Neural progenitor cell (in vitro differentiated cells): ENCODE measurements at regions not wholly inside any gene's neighbourhood (a gene's known extent, or its start where the extent isn't known, plus 50 kb on each side); places are given as distances from the start of the nearest gene placed in this dataset.

Experiments
- DNase-seq: peaks from one replicate; pipeline ENCODE4 v3.0.0-alpha.2; 2016; ENCODE audit warnings: low spot score
- H2AFZ ChIP-seq: fragments of 200-600 bp; sonication (generic); replicated peaks from 2 replicates; pipeline ENCODE4 v1.6.1; 2016; ENCODE audit warnings: antibody characterized with exemption
- H3F3A ChIP-seq: fragments of 200-600 bp; sonication (generic); 2 replicates; pipeline ENCODE4 v1.6.1; 2016; ENCODE audit warnings: antibody characterized with exemption, low read depth
- H3K27ac ChIP-seq: fragments of 200-600 bp; sonication (generic); 2 replicates; pipeline ENCODE4 v1.5.1; 2016; ENCODE audit warnings: mild to moderate bottlenecking
- H3K27me3 ChIP-seq: fragments of 200-600 bp; sonication (generic); 2 replicates; pipeline ENCODE4 v1.6.1; 2016; ENCODE audit warnings: mild to moderate bottlenecking, moderate library complexity
- H3K36me3 ChIP-seq: fragments of 200-600 bp; sonication (generic); 2 replicates; pipeline ENCODE4 v1.5.1; 2016
- H3K4me1 ChIP-seq: fragments of 200-600 bp; sonication (generic); 2 replicates; pipeline ENCODE4 v1.6.1; 2016; ENCODE audit warnings: mixed run types
- H3K4me2 ChIP-seq: fragments of 200-600 bp; sonication (generic); 2 replicates; pipeline ENCODE4 v1.6.1; 2016
- H3K4me3 ChIP-seq: fragments of 200-600 bp; sonication (generic); 2 replicates; pipeline ENCODE4 v1.5.1; 2016
- H3K79me2 ChIP-seq: fragments of 200-600 bp; sonication (generic); 2 replicates; pipeline ENCODE4 v1.6.1; 2016; ENCODE audit warnings: low read depth
- H3K9ac ChIP-seq: fragments of 200-600 bp; sonication (generic); 2 replicates; pipeline ENCODE4 v1.6.1; 2016
- H3K9me3 ChIP-seq: fragments of 200-600 bp; sonication (generic); 2 replicates; pipeline ENCODE4 v1.5.1; 2016; ENCODE audit warnings: low read depth
- H4K20me1 ChIP-seq: fragments of 200-600 bp; sonication (generic); 2 replicates; pipeline ENCODE4 v1.6.1; 2016; ENCODE audit warnings: low read depth
- H3K27ac Mint-ChIP-seq: 3 replicates; pipeline ENCODE4 v1.8.0; 2021; ENCODE audit warnings: mixed read lengths
- H3K27me3 Mint-ChIP-seq: 2 replicates; pipeline ENCODE4 v1.8.0; 2022; ENCODE audit warnings: low read depth, mild to moderate bottlenecking, inconsistent platforms, moderate library complexity, mixed read lengths; ENCODE audit not compliant: insufficient read depth
- H3K36me3 Mint-ChIP-seq: 3 replicates; pipeline ENCODE4 v1.8.0; 2021; ENCODE audit warnings: mixed read lengths
- H3K4me1 Mint-ChIP-seq: 3 replicates; pipeline ENCODE4 v1.8.0; 2021; ENCODE audit warnings: mixed read lengths
- H3K4me3 Mint-ChIP-seq: 3 replicates; pipeline ENCODE4 v1.8.0; 2021; ENCODE audit warnings: mild to moderate bottlenecking, moderate library complexity, mixed read lengths
- H3K9me3 Mint-ChIP-seq: 3 replicates; pipeline ENCODE4 v1.8.0; 2020; ENCODE audit warnings: mixed read lengths
- EZH2 ChIP-seq: fragments of 200-600 bp; sonication (generic); IDR thresholded peaks from 2 replicates; pipeline ENCODE4 v1.6.1; 2017; ENCODE audit warnings: antibody characterized with exemption, mild to moderate bottlenecking, moderate library complexity
- EZH2phosphoT487 ChIP-seq: fragments of 200-600 bp; sonication (generic); IDR thresholded peaks from 2 replicates; pipeline ENCODE4 v1.6.1; 2017; ENCODE audit warnings: antibody characterized with exemption
- TF ChIP-seq, protein P1 (sequence below): fragments of 200-600 bp; sonication (generic); IDR thresholded peaks from 2 replicates; pipeline ENCODE4 v1.5.1; 2017; ENCODE audit warnings: antibody characterized with exemption, mild to moderate bottlenecking

DNA sequence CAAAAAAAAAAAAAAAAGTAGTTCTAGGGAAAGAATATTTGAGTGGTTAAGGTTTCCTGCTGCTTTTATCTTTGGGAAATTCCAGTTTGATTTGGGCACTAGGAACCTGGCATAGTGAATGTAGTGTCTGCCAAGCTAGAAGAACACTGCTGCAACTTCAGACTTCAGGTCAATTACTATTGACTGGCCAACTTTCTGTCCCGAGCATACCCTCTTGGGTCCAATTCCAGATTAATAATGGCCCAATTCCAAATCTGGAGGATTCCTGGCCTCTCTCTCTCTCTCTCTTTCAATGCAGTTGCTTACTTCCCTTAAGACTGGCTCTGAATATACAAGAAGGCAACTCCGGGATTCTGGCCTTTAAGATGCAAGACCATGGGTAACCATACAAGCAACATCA lies 74.9 kb downstream of the ANKEF1 start:
- no peak for DNase-seq
- H3K4me3 Mint-ChIP-seq: no peak overlapping the region
- no peak overlapping the region for H2AFZ ChIP-seq
- no peak overlapping the region for H3K27ac Mint-ChIP-seq
- no peaks in the 10 kb centered on the region for H3F3A ChIP-seq
- H3K27me3 Mint-ChIP-seq: no peaks in the 10 kb centered on the region
- no peaks in the 10 kb centered on the region for H3K9me3 ChIP-seq
- peaks cover 3% of the 10 kb centered on the region for H3K4me1 Mint-ChIP-seq
- no peak overlapping the region for H3K4me3 ChIP-seq
- no peaks in the 10 kb centered on the region for H3K79me2 ChIP-seq
- no peaks in the 10 kb centered on the region for H4K20me1 ChIP-seq
- no peak overlapping the region for H3K4me2 ChIP-seq
- no peaks in the 10 kb centered on the region for H3K27me3 ChIP-seq
- no peaks in the 10 kb centered on the region for H3K4me1 ChIP-seq
- H3K36me3 Mint-ChIP-seq: no peaks in the 10 kb centered on the region
- no peak overlapping the region for H3K27ac ChIP-seq
- no peaks in the 10 kb centered on the region for H3K36me3 ChIP-seq
- no peak overlapping the region for H3K9ac ChIP-seq
- H3K9me3 Mint-ChIP-seq: no peaks in the 10 kb centered on the region
- TF ChIP-seq EZH2phosphoT487: no peak

DNA sequence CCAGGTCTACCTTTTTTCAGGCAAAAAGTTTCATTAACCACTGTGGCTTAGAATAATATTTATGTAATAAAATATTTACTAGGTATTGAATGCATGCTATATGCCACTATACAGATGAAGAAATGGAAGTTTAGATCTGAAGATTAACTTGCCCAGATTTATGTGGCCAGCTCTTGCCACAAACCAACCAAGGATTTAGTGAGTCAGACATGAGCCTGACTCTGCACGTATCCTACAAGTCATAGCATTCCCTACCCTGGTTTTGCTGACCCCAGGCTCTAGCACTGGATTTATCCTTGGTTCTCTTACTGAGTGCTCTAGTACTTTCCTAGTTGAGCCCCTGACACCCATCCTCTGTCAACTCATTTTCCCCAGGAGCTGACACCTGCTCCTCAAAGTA lies 75.4 kb downstream of the ANKEF1 start:
- Histone ChIP-seq H3K27me3 (no peaks in the 10 kb centered on the region), H4K20me1 (no peaks in the 10 kb centered on the region), H3K4me2 (no peak overlapping the region), H3K4me1 (no peaks in the 10 kb centered on the region), H3K9me3 (no peaks in the 10 kb centered on the region), H3K27ac (no peak overlapping the region), H3K9ac (no peak overlapping the region), H3F3A (no peaks in the 10 kb centered on the region), H3K4me3 (no peak overlapping the region), H3K79me2 (no peaks in the 10 kb centered on the region), H2AFZ (no peak overlapping the region), H3K36me3 (no peaks in the 10 kb centered on the region)
- no peak overlapping the region for H3K4me3 Mint-ChIP-seq
- TF ChIP-seq EZH2phosphoT487 (no peak), EZH2 (no peak)
- TF ChIP-seq, protein P1, sequence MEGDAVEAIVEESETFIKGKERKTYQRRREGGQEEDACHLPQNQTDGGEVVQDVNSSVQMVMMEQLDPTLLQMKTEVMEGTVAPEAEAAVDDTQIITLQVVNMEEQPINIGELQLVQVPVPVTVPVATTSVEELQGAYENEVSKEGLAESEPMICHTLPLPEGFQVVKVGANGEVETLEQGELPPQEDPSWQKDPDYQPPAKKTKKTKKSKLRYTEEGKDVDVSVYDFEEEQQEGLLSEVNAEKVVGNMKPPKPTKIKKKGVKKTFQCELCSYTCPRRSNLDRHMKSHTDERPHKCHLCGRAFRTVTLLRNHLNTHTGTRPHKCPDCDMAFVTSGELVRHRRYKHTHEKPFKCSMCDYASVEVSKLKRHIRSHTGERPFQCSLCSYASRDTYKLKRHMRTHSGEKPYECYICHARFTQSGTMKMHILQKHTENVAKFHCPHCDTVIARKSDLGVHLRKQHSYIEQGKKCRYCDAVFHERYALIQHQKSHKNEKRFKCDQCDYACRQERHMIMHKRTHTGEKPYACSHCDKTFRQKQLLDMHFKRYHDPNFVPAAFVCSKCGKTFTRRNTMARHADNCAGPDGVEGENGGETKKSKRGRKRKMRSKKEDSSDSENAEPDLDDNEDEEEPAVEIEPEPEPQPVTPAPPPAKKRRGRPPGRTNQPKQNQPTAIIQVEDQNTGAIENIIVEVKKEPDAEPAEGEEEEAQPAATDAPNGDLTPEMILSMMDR: no peak
- no peak for DNase-seq
- H3K9me3 Mint-ChIP-seq: no peaks in the 10 kb centered on the region
- no peaks in the 10 kb centered on the region for H3K36me3 Mint-ChIP-seq
- no peaks in the 10 kb centered on the region for H3K27me3 Mint-ChIP-seq
- H3K4me1 Mint-ChIP-seq: peaks cover 3% of the 10 kb centered on the region
- H3K27ac Mint-ChIP-seq: no peak overlapping the region

DNA sequence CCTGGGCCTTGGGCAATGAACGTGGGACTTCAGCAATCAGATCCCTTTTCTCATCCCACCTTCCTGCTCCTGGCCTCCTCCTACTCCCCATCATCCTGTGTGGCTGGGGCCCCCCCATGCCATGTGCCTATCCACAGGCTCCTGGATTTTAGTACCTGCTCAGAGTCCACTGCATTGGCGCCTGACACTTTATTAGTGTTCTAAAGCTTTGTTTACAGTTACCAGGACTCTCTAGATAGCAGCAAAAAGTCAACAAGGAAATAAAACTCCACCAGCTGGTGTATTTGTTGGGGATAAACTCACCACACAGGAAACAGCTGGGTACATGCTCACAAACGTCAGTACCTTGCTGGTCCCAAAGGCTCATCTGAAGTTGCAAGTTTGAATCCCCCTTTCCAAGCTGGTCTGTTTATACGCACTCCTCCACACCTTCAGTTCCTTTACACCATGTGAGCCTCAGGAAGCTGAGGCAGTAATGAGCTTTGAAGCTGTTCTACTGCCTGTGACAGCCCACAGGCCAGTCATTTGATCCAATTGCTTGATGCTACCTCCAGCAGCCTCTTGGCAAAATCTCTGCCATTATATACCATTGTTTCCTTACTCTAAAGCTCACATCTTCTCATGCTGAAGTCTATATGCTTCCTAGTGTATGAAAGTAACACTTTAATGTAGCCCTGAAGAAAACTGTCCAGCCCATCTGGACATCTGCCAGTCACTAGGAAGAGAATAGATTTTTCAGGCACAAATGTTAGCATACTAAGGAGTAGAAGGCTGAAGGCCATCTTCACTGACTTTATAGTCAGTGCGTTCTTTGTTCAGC lies 76.6 kb downstream of the ANKEF1 start:
- peaks cover 3% of the 10 kb centered on the region for H3K4me1 Mint-ChIP-seq
- Histone ChIP-seq H2AFZ (no peak overlapping the region), H3K4me3 (no peak overlapping the region), H3F3A (no peaks in the 10 kb centered on the region), H3K27me3 (no peaks in the 10 kb centered on the region), H4K20me1 (no peaks in the 10 kb centered on the region), H3K9me3 (no peaks in the 10 kb centered on the region), H3K9ac (no peak overlapping the region), H3K4me1 (no peaks in the 10 kb centered on the region), H3K79me2 (no peaks in the 10 kb centered on the region), H3K36me3 (no peaks in the 10 kb centered on the region), H3K27ac (no peak overlapping the region), H3K4me2 (no peak overlapping the region)
- no peak for DNase-seq
- no peaks in the 10 kb centered on the region for H3K36me3 Mint-ChIP-seq
- H3K9me3 Mint-ChIP-seq: no peaks in the 10 kb centered on the region
- TF ChIP-seq EZH2phosphoT487 (no peak), EZH2 (no peak)
- TF ChIP-seq, protein P1: no peak
- H3K27me3 Mint-ChIP-seq: no peaks in the 10 kb centered on the region
- H3K4me3 Mint-ChIP-seq: no peak overlapping the region
- H3K27ac Mint-ChIP-seq: no peak overlapping the region

DNA sequence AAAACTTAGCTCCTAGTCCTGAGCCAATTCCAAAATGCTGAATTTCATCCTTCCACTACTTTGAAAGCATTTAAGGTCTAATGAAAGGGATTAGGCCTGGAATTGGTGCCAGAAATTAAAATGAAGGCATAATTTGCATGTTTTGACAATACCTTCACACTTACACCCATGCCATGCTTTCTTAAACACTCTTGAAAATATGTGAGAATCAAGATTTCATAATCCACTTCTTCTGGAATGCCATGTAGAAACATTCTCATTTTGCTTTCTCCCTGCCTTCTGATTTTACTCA lies 77.1 kb downstream of the ANKEF1 start:
- TF ChIP-seq, protein P1: no peak
- TF ChIP-seq EZH2: no peak
- TF ChIP-seq EZH2phosphoT487: no peak
- Histone ChIP-seq H3K4me2 (no peak overlapping the region), H3K9me3 (no peaks in the 10 kb centered on the region), H3K36me3 (no peaks in the 10 kb centered on the region), H4K20me1 (no peaks in the 10 kb centered on the region), H3K4me3 (no peak overlapping the region), H3K9ac (no peak overlapping the region), H3K4me1 (no peaks in the 10 kb centered on the region), H3K79me2 (no peaks in the 10 kb centered on the region), H3K27me3 (no peaks in the 10 kb centered on the region), H3F3A (no peaks in the 10 kb centered on the region), H2AFZ (no peak overlapping the region), H3K27ac (no peak overlapping the region)
- Mint-ChIP-seq H3K27ac (no peak overlapping the region), H3K4me3 (no peak overlapping the region), H3K4me1 (peaks cover 3% of the 10 kb centered on the region), H3K36me3 (no peaks in the 10 kb centered on the region), H3K9me3 (no peaks in the 10 kb centered on the region), H3K27me3 (peaks cover under 1% of the 10 kb centered on the region)
- no peak for DNase-seq
